HepG2 (cell line): ENCODE measurements at regions not wholly inside any gene's neighbourhood (a gene's known extent, or its start where the extent isn't known, plus 50 kb on each side); places are given as distances from the start of the nearest gene placed in this dataset.

Source experiments
- ATAC-seq: fragments of 200-7000 bp; cut with Tn5 transposase; 3 replicates; pipeline ENCODE4 v1.9.1; 2020; ENCODE audit warnings: mild to moderate bottlenecking, moderate library complexity
- BruUV-seq: library from RNA; stranded (reverse); fragments of 400-500 nt; replicated peaks from 2 replicates; lab custom pipeline; 2021; lab: Mats Ljungman, UMichigan
- CTCF ChIA-PET: fragments of 300-600 bp; formaldehyde crosslinking; extraction: SDS; loops from one replicate; lab custom pipeline; 2021; ENCODE audit warnings: low total read pairs, inconsistent platforms, low intra/inter-chr PET ratio; lab: Yijun Ruan, JAX
- POLR2A ChIA-PET: fragments of 350-600 bp; sonication (Branson Sonifier 250); formaldehyde crosslinking; loops from one replicate; lab custom pipeline; 2020; ENCODE audit warnings: antibody characterized with exemption, inconsistent platforms; lab: Yijun Ruan, JAX
- DNase-seq: peaks from one replicate; pipeline ENCODE4 v3.0.0-alpha.2; 2015; ENCODE audit warnings: low spot score
- FAIRE-seq: peaks from 3 replicates; lab custom pipeline; 2011; peaks lifted over from hg19 to GRCh38; lab: Jason Lieb, UNC
- H2AFZ ChIP-seq: one replicate; pipeline ENCODE4 v1.6.1; 2011; ENCODE audit warnings: low read length, inconsistent platforms
- H3K27ac ChIP-seq: fragments of 300-600 bp; 3 replicates; pipeline ENCODE4 v1.8.0; 2011; ENCODE audit warnings: mixed run types, mild to moderate bottlenecking, mixed read lengths, low read length, inconsistent platforms; ENCODE audit not compliant: insufficient read depth; ENCODE audit errors: extremely low read length
- H3K27me3 ChIP-seq, 2 experiments: fragments of 200-600 bp in 1 of 2; 2 replicates in 1 of 2; 3 replicates in 1 of 2; pipeline versions ENCODE4 v1.6.0 to v1.8.0; 2011; ENCODE audit warnings: low read length in 2 of 2, mild to moderate bottlenecking in 2 of 2, moderate library complexity in 2 of 2, inconsistent platforms in 1 of 2; ENCODE audit not compliant: insufficient read depth in 2 of 2, control insufficient read depth in 1 of 2
- H3K36me3 ChIP-seq, 2 experiments: fragments of 200-600 bp in 1 of 2; replicated peaks in 1 of 2; 2 replicates in 1 of 2; 3 replicates in 1 of 2; pipeline versions ENCODE4 v1.5.1 to v1.8.0; 2011; ENCODE audit warnings: low read length in 2 of 2, inconsistent platforms in 1 of 2; ENCODE audit not compliant: insufficient read depth in 2 of 2, control insufficient read depth in 1 of 2
- H3K4me1 ChIP-seq: 2 replicates; pipeline ENCODE4 v1.5.1; 2012; ENCODE audit warnings: low read length, inconsistent platforms; ENCODE audit not compliant: insufficient read depth
- H3K4me2 ChIP-seq: 2 replicates; pipeline ENCODE4 v1.6.0; 2011; ENCODE audit warnings: low read depth, low read length, inconsistent platforms
- H3K4me3 ChIP-seq, 3 experiments: fragments of 200-600 bp in 1 of 3; sonication (generic), shearing (Covaris generic) in 1 of 3; replicated peaks in 1 of 3; 2 replicates each; pipeline ENCODE4 v1.5.1; 2011 to 2016; ENCODE audit warnings: low read length in 3 of 3, inconsistent platforms in 2 of 3, low read depth in 2 of 3, mild to moderate bottlenecking in 2 of 3, control low read depth in 1 of 3, mixed read lengths in 1 of 3; ENCODE audit not compliant: insufficient read depth in 1 of 3
- H3K79me2 ChIP-seq: one replicate; pipeline ENCODE4 v1.6.1; 2011; ENCODE audit warnings: low read length, inconsistent platforms; ENCODE audit not compliant: insufficient read depth
- H3K9ac ChIP-seq: 2 replicates; pipeline ENCODE4 v1.6.0; 2011; ENCODE audit warnings: mild to moderate bottlenecking, low read depth, low read length, inconsistent platforms; ENCODE audit not compliant: insufficient read depth
- H3K9me3 ChIP-seq: 2 replicates; pipeline ENCODE4 v1.5.1; 2012; ENCODE audit warnings: mild to moderate bottlenecking, low read length
- H4K20me1 ChIP-seq: 2 replicates; pipeline ENCODE4 v1.6.0; 2011; ENCODE audit warnings: inconsistent platforms, mild to moderate bottlenecking, low read length, moderate library complexity; ENCODE audit not compliant: insufficient read depth
- ARID4A ChIP-seq: sonication (generic); formaldehyde crosslinking; IDR thresholded peaks from 2 replicates; pipeline ENCODE4 v1.5.0; 2020; ENCODE audit warnings: mild to moderate bottlenecking, missing genetic modification reagents, borderline replicate concordance
- ATM ChIP-seq: fragments of 450-650 bp; IDR thresholded peaks from 2 replicates; pipeline ENCODE4 v1.7.1; 2017; ENCODE audit warnings: mild to moderate bottlenecking, borderline replicate concordance
- HIVEP1 ChIP-seq: sonication (generic); formaldehyde crosslinking; IDR thresholded peaks from 2 replicates; pipeline ENCODE4 v1.4.0; 2020; ENCODE audit warnings: mild to moderate bottlenecking, missing genetic modification reagents
- NFE2L2 ChIP-seq: fragments of 150-350 bp; IDR thresholded peaks from 2 replicates; pipeline ENCODE4 v1.6.1; 2014; ENCODE audit warnings: low read length
- RBM39 ChIP-seq: fragments of 200-400 bp; formaldehyde crosslinking; IDR thresholded peaks from one replicate; pipeline ENCODE4 v1.6.1; 2018; ENCODE audit warnings: antibody characterized with exemption, mild to moderate bottlenecking, low read depth, low read length; ENCODE audit not compliant: poor library complexity, severe bottlenecking
- SRSF1 ChIP-seq: fragments of 200-400 bp; formaldehyde crosslinking; optimal IDR thresholded peaks from 2 replicates; pipeline ENCODE3; 2017; ENCODE audit warnings: mild to moderate bottlenecking, low read depth, low read length, moderate library complexity
- ZFAT ChIP-seq: sonication (generic); formaldehyde crosslinking; conservative IDR thresholded peaks from 2 replicates; pipeline ENCODE4 v1.8.1; 2023; ENCODE audit warnings: missing genetic modification reagents, inconsistent platforms
- ZFP82 ChIP-seq: sonication (generic); formaldehyde crosslinking; IDR thresholded peaks from 2 replicates; pipeline ENCODE4 v1.5.1; 2020; ENCODE audit warnings: mild to moderate bottlenecking, missing genetic modification reagents, borderline replicate concordance
- ZNF441 ChIP-seq: sonication (generic); formaldehyde crosslinking; IDR thresholded peaks from 2 replicates; pipeline ENCODE4 v1.7.0; 2021; ENCODE audit warnings: missing genetic modification reagents, borderline replicate concordance
- ZNF576 ChIP-seq: sonication (generic); formaldehyde crosslinking; IDR thresholded peaks from 2 replicates; pipeline ENCODE4 v1.4.0; 2020; ENCODE audit warnings: mild to moderate bottlenecking, missing genetic modification reagents
- ZNF616 ChIP-seq: sonication (generic); formaldehyde crosslinking; IDR thresholded peaks from 2 replicates; pipeline ENCODE4 v1.5.0; 2020; ENCODE audit warnings: low read depth, mild to moderate bottlenecking, missing genetic modification reagents
- ZNF770 ChIP-seq: sonication (generic); formaldehyde crosslinking; IDR thresholded peaks from 2 replicates; pipeline ENCODE4 v1.5.0; 2020; ENCODE audit warnings: mild to moderate bottlenecking, missing genetic modification reagents
- WGBS: methylation state at CpG from one replicate; pipeline ENCODE4 v1.1.6; 2017; ENCODE audit warnings: low lambda C conversion rate; 5-methylcytosine and 5-hydroxymethylcytosine counted together
- in situ Hi-C: cut with HindIII; loops from 2 replicates; pipeline ENCODE4 v1.10.0; 2017; ENCODE audit warnings: low pct_unique_long_range_greater_than_20kb; ENCODE audit not compliant: extremely low pct_ligation_motif_present
- intact Hi-C: fragments of 100-400 bp; cut with micrococcal nuclease; formaldehyde crosslinking; loops from one replicate; pipeline ENCODE4 v1.10.0; 2022; ENCODE audit not compliant: unreplicated experiment

- Histone ChIP-seq H3K4me1 (no peaks in the 10 kb centered on the region), H2AFZ (no peak overlapping the region), H3K36me3 (no peaks in the 10 kb centered on the region), H3K27me3 (no peaks in the 10 kb centered on the region), H4K20me1 (no peaks in the 10 kb centered on the region), H3K4me3 (no peak overlapping the region), H3K79me2 (no peaks in the 10 kb centered on the region), H3K9me3 (no peaks in the 10 kb centered on the region), H3K4me2 (no peak overlapping the region), H3K27ac (no peak overlapping the region), H3K9ac (no peak overlapping the region)
- in situ Hi-C loops (no loop called here), intact Hi-C loops (no loop called here)
- no TSS peak for BruUV-seq
- WGBS: 0% methylated on average over 1 of the region's 1 CpG
- ChIA-PET CTCF (no interaction called here), POLR2A (no interaction called here)
- ATAC-seq (no peak), FAIRE-seq (no peak), DNase-seq (no peak)
- TF ChIP-seq NFE2L2 (no peak), ZNF441 (CRISPR knock-in tag) (no peak), ZNF576 (CRISPR knock-in tag) (no peak), SRSF1 (no peak), RBM39 (no peak), ZNF616 (no peak), ZFAT (CRISPR knock-in tag) (no peak), ATM (no peak), ARID4A (no peak), ZNF770 (CRISPR knock-in tag) (no peak), HIVEP1 (CRISPR knock-in tag) (no peak), ZFP82 (CRISPR knock-in tag) (no peak)
Measured at GRCh38 chr4:81799371-81799770, 327.7 kb upstream of the RASGEF1B start.
